IPS-18c (cell line): ENCODE measurements at regions not wholly inside any gene's neighbourhood (a gene's known extent, or its start where the extent isn't known, plus 50 kb on each side); places are given as distances from the start of the nearest gene placed in this dataset.

Experiments used
- H3K4me3 ChIP-seq: 2 replicates; pipeline ENCODE4 v1.7.0; 2013; ENCODE audit warnings: low read depth, mild to moderate bottlenecking, low read length, moderate library complexity; ENCODE audit not compliant: insufficient read depth
- H3K9me3 ChIP-seq: one replicate; pipeline ENCODE4 v1.6.1; 2013; ENCODE audit warnings: mild to moderate bottlenecking, low read length, moderate library complexity; ENCODE audit not compliant: control insufficient read depth, insufficient read depth

DNA sequence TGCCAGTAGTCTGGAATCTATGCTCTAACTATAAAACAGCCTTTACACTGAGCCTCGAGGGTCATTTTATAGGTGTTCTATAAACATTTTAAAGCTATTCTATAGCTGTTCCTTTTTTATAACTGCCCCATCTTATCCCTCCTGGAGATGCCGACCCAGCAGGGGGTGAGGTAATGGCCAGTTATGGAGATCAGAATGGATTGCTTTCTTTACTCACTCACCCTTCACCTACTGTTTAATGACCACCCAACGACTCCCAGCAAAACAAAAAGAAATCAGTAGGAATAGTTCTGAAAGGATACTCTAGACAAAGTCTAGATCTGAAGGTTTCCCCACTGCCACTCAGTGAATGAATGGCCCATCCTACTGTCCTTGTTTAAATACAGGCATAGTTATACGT lies 1113.1 kb downstream of the FAT4 start:
- H3K4me3 ChIP-seq, result no peak overlapping the region
- no peaks in the 10 kb centered on the region for H3K9me3 ChIP-seq

DNA sequence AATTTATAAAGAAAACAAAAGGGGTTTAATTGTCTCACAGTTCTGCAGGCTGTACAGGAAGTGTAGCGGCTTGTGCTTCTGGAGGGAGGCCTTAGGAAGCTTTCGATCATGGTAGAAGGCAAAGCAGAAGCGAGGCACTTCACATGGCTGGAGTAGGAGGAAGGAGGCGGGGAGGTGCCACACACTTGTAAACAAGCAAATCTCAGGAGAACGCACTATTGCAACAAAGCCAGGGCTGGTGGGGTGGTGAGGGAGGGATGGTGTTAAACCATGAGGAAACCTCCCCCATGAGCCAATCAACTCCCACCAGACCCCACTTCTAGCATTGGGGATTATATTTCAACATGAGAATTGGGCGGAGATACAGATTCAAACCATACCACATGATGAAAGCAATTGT lies 1116.3 kb downstream of the FAT4 start:
- no peak overlapping the region for H3K4me3 ChIP-seq
- H3K9me3 ChIP-seq, result no peaks in the 10 kb centered on the region

DNA sequence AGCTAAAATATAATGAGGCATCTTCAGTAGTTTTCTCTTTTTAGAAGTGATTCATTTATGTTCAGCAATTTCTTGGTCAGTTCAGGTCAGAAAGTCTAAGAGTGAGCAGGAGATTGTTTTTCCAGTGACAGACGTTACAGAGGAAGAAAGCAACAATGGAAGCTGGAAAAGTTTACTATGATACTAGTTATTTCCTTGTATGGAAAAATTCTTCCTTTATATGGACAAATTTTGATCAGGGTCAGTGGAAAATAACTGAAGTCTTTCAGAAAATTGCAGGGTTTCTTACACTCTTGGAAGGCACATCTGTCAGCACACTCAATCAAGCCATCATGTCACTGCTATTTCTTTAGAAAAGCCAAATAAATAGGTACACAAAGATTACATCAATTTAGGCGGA lies 1120.7 kb downstream of the FAT4 start:
- Histone ChIP-seq H3K4me3 (no peak overlapping the region), H3K9me3 (no peaks in the 10 kb centered on the region)

DNA sequence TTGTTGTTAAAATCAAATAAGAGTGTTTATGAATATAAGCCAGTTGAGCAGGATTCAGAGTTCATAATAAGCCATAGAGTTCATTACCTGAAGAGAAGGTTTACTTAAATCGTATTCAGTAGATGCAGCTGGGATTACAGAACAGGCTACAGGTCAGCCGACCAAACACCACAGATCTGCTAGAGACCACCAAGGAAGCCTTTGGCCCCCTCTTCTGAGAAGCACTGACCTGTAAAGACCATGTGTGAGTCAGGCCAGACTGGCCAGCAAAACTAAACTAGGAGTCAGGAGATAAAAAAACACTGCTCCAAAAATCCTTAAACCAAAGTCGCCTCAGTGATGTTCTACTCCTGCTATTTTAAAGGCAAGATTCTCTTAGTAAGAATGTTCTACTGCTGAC lies 1125.5 kb downstream of the FAT4 start:
- H3K4me3 ChIP-seq, result no peak overlapping the region
- H3K9me3 ChIP-seq, result no peaks in the 10 kb centered on the region

DNA sequence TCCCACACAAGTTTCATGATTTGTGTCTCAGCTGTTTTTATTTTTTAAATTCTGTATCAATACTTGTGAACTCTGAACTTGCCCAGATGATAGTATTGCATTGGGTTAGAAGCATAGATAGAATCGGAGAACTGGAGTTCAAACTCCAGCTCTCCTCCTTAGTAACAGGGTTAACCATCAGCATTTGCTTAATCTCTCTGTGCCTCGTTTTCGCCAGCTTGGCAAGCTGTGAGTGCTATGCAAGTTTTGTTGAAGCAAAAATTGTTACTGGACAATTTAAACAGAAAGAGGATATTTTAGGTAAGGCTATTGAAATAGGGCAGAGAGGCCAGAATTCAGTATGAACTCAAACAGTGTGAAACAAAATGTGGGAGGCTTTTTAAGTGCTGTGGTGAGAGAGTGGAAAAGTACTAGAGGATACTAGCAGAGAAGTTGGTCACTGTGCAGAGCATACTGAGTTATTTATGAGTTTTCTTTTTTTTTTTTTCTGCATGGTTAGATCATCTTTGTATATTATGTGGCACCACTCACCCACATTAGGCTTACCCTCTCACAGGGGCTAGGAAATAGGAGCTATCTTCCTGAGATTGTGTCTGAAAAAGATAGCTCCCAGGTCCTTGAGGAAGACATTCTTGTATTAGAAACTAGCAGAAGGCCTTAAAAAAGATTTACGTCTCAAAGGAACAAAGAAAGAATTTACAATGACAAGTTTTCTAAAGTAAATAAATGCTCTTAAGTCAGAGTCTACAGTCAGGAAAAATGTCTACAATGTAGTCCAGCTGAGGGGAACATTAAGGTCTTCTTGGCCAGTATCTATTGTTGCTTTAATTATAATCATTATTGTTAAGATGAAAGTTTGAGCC lies 1126.6 kb downstream of the FAT4 start:
- Histone ChIP-seq H3K9me3 (no peaks in the 10 kb centered on the region), H3K4me3 (no peak overlapping the region)

DNA sequence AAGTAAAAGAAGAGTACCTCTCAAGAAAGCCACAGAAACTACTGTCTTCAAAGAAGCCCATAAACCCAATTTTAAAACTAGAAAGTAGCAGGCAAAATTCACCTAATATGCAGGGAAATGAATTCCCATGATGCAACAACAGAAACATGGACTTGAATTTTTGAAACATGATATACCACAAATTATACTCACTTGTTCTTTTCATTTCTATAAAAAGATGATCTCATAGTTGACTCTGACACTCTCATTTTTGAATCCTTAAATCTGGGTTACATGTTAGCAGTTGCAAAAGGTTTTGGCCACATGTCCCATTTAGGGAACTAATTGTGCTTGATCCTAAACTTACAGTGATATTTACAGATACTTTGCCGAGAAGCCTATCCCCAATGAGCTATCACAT lies 1130.8 kb downstream of the FAT4 start:
- Histone ChIP-seq H3K4me3 (no peak overlapping the region), H3K9me3 (no peaks in the 10 kb centered on the region)

DNA sequence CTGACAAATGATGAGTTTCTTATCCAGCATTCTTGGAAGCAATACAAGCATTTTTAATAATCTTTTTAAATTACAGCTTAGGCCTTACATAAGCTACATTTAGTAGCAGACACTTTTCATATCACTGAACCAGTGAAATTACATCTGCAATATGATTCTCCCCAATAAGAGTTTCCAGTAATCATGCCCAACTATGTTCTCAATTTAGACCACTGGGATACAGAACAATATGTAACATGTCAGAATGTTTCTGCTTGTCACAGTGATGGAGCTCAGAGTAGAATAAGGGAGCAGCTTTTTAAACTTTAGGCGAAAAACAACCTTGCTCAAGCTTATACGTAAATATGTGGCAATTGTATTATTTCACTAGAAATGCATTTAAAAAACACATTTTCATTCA lies 1132.2 kb downstream of the FAT4 start:
- no peak overlapping the region for H3K4me3 ChIP-seq
- no peaks in the 10 kb centered on the region for H3K9me3 ChIP-seq

DNA sequence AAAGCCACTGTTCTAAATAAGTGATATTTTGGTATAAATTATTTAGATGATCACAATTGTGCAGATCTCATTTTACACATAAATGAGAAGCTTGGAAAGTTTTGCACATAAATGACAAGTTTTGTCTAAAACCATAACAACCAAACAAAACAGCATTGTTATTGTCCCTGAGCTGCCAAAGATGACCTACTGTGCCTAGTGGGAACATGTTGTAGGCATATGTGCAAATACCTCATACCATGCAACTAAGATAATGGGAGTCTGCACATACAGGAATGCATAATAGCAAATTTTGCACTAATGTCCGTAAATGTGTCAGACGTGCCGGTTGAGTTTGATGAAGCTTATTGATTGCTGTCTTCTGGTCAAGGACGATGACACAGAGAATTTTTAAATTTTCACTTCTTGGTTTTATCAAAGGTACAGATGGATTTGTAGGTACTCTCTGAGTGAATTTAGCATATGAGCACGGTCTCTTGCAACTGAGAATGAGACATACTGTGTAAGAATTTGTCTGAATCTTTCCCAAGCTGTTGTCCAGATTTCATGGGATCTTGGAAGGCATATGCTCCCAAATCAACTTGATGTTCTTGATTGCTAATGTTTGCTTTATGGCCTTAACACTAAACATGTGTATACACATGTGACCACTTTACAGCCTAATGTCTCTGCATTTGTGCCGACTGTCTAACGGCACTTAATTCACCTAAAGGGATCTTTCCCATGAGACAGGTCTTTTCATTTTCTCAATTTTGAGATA lies 1133.5 kb downstream of the FAT4 start:
- no peaks in the 10 kb centered on the region for H3K9me3 ChIP-seq
- H3K4me3 ChIP-seq, result no peak overlapping the region

DNA sequence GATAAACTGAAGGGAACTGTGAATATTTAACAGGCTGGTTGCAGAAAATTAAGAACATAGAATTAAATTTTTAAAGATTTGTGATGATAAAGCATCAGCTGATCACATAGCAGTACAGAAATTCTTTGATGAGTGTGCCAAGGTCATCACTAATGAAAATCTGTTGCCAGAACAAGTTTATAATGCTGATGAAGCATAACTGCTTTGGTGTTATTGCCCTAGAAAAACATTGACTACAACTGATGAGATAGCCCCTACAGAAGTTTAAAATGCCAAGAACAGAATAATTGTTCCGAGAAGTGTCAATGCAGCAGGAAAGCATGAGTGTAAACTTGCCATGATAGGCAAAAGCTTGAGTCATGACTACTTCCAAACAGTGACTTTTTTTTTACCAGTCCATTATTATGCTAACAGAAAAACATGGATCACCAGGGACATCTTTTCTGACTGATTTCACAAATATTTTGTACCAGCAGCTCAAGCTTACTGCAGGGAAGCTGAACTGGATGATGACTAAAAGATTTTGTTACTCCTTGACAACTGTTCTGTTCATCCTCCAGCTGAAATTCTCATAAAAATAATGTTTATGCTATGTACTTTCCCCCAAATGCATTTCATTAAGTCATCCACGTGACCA lies 1136.6 kb downstream of the FAT4 start:
- Histone ChIP-seq H3K4me3 (no peak overlapping the region), H3K9me3 (no peaks in the 10 kb centered on the region)

DNA sequence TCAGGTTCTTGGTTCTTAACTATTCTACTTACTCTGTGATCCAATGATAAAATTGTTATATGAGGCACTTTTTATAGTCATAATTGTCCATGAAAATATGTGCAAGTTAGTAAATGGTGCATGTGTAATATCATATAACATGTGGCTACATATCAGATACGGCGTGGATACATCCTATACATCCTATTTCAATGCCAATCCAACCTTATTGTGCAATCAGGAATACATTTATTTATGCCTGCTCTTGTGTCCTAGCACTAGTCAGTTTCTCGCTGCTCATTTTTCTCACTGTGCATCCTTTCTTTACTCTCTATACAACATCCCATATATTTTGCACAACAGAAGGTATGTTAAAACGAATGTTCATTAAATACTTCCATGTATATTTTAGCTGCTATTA lies 1141.1 kb downstream of the FAT4 start:
- Histone ChIP-seq H3K9me3 (no peaks in the 10 kb centered on the region), H3K4me3 (no peak overlapping the region)

DNA sequence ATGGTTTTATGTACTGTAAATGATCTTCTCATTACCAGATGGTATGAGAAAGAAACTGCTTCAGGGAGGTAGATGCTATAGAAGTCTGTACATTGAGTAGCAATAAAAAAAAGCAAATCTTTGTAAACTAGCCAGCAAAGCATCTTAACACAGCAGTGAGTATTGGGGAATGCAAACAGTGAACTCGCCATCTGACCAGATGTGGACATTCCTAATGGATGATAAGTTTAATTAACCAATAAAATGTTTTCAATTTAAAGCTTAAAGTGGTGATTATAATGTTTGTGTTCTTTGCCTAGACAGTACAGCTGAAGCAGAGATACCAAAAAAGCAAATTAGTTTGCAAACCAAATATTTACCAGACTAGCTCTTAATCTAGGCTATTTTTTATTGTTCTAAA lies 1144.2 kb downstream of the FAT4 start:
- H3K9me3 ChIP-seq, result no peaks in the 10 kb centered on the region
- no peak overlapping the region for H3K4me3 ChIP-seq

DNA sequence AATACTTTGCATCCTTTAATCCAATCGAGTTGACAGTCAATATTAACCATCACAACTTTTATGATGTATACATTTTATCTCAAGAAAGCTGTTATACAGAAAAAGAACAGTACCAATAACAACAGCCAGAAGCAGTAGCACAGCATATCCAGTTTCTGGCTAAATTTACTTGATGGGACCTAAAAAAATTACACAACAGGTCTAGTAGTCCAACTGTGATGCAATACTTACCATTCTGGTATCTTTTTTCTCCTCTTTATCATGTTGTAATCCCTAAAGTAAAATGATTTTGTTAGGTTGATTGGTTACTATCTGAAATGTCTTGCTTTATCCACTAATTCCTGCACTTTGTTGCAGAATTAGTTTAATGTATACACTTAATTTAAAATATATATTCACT lies 1150.6 kb downstream of the FAT4 start:
- H3K4me3 ChIP-seq, result no peak overlapping the region
- no peaks in the 10 kb centered on the region for H3K9me3 ChIP-seq

DNA sequence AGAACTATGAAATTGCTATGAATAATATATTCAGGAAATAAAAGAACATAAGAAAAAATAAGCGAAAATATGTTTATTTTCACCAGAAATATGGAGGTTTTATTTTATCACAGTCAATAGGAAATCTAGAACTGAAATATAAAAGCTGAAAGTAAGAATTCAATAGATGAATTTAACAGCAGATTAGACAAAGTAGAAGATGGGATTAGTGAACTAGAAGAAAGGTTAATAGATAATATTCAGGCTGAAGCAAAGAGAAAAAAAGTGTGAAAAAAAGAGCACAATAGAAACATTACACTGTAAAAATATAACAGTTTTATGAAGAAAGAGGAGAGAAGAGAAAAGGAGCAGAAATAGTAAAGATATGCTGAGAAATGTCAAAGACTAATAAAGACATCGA lies 1152.1 kb downstream of the FAT4 start:
- no peaks in the 10 kb centered on the region for H3K9me3 ChIP-seq
- H3K4me3 ChIP-seq, result no peak overlapping the region

DNA sequence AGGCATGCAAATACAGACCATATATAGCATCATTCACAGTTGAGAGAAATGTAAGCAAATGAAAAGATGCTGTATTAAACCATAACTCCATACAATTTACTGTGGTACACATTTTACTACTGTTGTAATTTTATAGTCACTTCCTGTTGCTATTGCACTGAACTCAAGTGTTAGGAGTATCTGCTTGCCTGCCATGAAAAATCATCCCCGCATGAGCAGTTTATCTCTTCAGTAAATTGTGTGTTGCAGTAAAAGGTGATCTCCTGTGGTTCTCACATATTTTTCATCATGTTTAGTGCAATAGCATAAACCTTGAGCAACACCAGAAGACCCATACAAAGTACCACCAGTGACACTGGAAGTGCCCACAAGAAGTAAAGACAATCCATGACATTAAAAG lies 1153.4 kb downstream of the FAT4 start:
- Histone ChIP-seq H3K4me3 (no peak overlapping the region), H3K9me3 (no peaks in the 10 kb centered on the region)

DNA sequence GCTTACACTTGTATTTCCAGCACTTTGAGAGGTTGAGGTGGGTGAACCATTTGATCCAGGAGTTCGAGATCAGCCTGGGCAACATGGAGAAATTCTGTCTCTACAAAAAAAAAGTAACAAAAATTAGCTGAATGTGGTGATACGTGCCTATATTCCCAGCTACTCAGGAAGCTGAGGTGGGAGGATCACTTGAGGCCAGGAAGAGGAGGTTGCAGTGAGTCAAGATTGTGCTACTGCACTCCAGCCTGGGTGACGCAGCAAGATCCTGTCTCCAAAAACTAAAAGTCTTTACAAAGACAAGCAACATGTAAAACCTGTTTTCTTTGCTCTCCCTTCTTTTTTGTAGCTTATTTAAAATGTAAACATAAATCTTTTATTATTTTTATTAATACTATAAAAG lies 1156.1 kb downstream of the FAT4 start:
- H3K9me3 ChIP-seq, result peaks cover 2% of the 10 kb centered on the region
- H3K4me3 ChIP-seq, result no peak overlapping the region

DNA sequence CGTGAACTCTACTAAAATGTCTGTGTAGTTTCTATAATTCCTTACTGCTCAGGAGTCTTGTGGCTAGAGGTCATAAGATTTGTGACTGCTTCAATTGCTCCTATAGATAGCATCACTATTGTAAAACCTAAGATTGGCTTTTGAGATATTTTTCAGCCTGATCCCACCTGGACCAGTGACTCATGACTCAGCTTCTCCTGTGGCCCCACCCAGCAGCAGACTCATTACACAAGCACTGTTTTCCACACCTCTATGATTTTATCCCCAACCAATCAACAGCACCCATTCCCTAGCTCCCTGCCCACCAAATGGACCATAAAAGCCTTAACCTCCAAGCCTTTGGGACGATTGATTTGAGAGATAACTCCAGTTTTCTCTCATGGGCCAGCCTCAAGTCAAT lies 1157.0 kb upstream of the INTU start:
- Histone ChIP-seq H3K9me3 (peaks cover 2% of the 10 kb centered on the region), H3K4me3 (no peak overlapping the region)

DNA sequence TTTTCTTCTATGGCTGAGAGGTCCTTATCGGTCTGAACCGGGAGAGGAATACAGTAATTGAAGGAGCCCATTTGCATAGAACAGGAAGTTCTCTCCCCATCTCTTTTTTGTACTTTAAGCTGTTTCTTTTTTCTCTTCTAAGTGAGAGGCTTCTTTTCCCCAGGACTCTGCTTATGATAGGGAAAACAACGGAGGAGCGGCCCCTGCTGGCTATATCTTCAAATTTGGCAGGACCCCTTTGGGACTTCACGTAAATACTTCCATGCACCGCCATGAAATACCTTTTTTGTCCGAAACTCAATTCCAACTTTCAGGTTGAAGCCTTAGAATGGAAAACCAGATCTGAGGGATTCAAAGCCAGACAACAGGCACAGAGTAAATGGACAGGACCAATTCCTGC lies 1153.0 kb upstream of the INTU start:
- Histone ChIP-seq H3K9me3 (peaks cover 2% of the 10 kb centered on the region), H3K4me3 (no peak overlapping the region)

DNA sequence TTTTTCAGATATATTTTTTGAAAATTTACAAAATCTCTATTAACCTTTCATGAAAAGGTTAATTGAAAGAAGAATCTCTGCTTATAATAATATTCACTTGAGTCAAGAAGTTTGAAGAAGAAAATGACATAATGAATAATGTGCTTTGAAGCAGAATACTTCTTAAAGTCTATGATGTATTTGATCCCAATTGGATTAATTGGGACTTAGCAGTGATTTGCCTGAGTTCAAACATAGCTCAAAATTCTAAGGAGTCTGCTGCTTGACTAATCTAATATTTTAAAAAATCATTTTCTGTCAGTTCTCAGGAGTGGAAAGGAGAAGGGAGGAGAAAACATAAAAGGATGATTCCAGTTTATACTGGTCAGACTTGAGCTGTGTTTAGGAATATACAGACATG lies 1150.4 kb upstream of the INTU start:
- H3K9me3 ChIP-seq, result no peaks in the 10 kb centered on the region
- H3K4me3 ChIP-seq, result no peak overlapping the region
